HepG2 (cell line): ENCODE measurements at regions not wholly inside any gene's neighbourhood (a gene's known extent, or its start where the extent isn't known, plus 50 kb on each side); places are given as distances from the start of the nearest gene placed in this dataset.

Experiments used
- EHMT2 ChIP-seq: fragments of 200-600 bp; sonication (generic); IDR thresholded peaks from 2 replicates; pipeline ENCODE4 v1.7.0; 2017; ENCODE audit warnings: antibody characterized with exemption, low read depth, low read length, borderline replicate concordance
- POLR2A ChIP-seq, 2 experiments: IDR thresholded peaks; 2 replicates each; pipeline ENCODE4 v1.6.1; 2011; ENCODE audit warnings: low read depth in 2 of 2, low read length in 2 of 2, mild to moderate bottlenecking in 1 of 2, moderate library complexity in 1 of 2; ENCODE audit not compliant: insufficient read depth in 1 of 2
- U2AF1 ChIP-seq: fragments of 200-400 bp; formaldehyde crosslinking; optimal IDR thresholded peaks from 2 replicates; pipeline ENCODE3; 2017; ENCODE audit warnings: mild to moderate bottlenecking, low read depth, low read length
- YY1 ChIP-seq: IDR thresholded peaks from 2 replicates; pipeline ENCODE4 v1.6.1; 2011; ENCODE audit warnings: low read length, low read depth, moderate library complexity, mild to moderate bottlenecking; ENCODE audit not compliant: insufficient read depth, insufficient replicate concordance
- ZNF263 ChIP-seq: sonication (generic); formaldehyde crosslinking; IDR thresholded peaks from 2 replicates; pipeline ENCODE4 v1.4.0; 2020; ENCODE audit warnings: missing genetic modification reagents
- ZNF510 ChIP-seq: sonication (generic); formaldehyde crosslinking; IDR thresholded peaks from 2 replicates; pipeline ENCODE4 v1.4.0; 2020; ENCODE audit warnings: low read depth, mild to moderate bottlenecking, missing genetic modification reagents
- TF ChIP-seq, protein P1 (sequence below): sonication (generic); formaldehyde crosslinking; IDR thresholded peaks from 2 replicates; pipeline ENCODE4 v1.8.1; 2023; ENCODE audit warnings: mild to moderate bottlenecking, inconsistent platforms, moderate library complexity, missing genetic modification reagents, borderline replicate concordance
- TF ChIP-seq, protein P2 (sequence below): sonication (generic); formaldehyde crosslinking; IDR thresholded peaks from 2 replicates; pipeline ENCODE4 v1.5.0; 2020; ENCODE audit warnings: missing genetic modification reagents

DNA sequence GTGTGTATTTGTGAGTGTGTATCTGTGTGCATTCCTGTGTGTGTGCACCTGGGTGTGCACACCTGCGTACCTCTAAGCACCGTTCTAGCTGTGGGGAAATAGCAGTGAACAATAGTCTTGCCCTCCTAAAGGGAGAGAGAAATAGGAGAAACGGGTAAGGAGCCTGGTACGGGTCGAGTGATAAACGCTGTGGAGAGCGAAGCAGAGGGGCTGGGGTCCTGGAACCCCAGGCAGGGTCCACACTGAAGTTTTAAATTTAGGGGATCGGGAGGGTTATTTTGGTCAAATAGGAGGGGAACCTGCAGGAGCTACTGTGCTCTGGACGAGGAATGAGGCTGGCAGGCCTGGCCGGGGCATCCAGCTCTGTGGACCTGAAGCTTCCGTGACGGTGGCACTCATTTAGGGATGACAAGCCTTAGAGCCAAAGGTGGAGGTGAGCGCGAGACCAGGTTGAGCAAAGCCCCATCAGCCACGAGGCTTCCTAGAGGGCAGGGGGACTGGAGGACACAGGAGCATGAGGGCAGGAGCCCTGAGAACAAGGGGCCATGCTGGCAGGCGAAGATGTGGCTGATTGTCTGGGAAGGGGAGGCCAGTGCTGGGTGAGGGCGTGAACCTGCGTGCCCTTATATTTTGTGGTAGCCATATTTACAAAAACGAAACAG is 188.0 kb downstream of the RTP5 start:
- TF ChIP-seq, protein P1, sequence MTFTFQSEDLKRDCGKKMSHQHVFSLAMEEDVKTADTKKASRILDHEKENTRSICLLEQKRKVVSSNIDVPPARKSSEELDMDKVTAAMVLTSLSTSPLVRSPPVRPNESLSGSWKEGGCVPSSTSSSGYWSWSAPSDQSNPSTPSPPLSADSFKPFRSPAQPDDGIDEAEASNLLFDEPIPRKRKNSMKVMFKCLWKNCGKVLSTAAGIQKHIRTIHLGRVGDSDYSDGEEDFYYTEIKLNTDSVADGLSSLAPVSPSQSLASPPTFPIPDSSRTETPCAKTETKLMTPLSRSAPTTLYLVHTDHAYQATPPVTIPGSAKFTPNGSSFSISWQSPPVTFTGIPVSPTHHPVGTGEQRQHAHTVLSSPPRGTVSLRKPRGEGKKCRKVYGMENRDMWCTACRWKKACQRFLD, result no peak
- no peak for TF ChIP-seq YY1
- no peak for TF ChIP-seq EHMT2
- TF ChIP-seq U2AF1, result no peak
- TF ChIP-seq ZNF510 (CRISPR knock-in tag), result no peak
- TF ChIP-seq POLR2A (IDR thresholded peaks at IDR 0.05; ENCODE audit: insufficient read depth in 1 of 2, low read depth in 2 of 2, low read length in 2 of 2), result no peak
- TF ChIP-seq, protein P2, sequence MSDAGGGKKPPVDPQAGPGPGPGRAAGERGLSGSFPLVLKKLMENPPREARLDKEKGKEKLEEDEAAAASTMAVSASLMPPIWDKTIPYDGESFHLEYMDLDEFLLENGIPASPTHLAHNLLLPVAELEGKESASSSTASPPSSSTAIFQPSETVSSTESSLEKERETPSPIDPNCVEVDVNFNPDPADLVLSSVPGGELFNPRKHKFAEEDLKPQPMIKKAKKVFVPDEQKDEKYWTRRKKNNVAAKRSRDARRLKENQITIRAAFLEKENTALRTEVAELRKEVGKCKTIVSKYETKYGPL, result no peak
- TF ChIP-seq ZNF263, result no peak
